NCI-H446 treated with DMSO at 0.1 percent for 48 hours (cell line): ENCODE measurements at regions not wholly inside any gene's neighbourhood (a gene's known extent, or its start where the extent isn't known, plus 50 kb on each side); places are given as distances from the start of the nearest gene placed in this dataset.
"Not testable (repeated sequence)": the region's sequence is repeated elsewhere in the genome, so short reads cannot be mapped to it uniquely, and the experiment has no call there.

Experiments used
- DNase-seq: peaks from one replicate; lab custom pipeline; 2025; lab: John Stamatoyannopoulos, UW

- no peak for DNase-seq
These were observed 391.6 kb upstream of the PROK2 start for GRCh38 chr3:72176537-72177041.

DNA sequence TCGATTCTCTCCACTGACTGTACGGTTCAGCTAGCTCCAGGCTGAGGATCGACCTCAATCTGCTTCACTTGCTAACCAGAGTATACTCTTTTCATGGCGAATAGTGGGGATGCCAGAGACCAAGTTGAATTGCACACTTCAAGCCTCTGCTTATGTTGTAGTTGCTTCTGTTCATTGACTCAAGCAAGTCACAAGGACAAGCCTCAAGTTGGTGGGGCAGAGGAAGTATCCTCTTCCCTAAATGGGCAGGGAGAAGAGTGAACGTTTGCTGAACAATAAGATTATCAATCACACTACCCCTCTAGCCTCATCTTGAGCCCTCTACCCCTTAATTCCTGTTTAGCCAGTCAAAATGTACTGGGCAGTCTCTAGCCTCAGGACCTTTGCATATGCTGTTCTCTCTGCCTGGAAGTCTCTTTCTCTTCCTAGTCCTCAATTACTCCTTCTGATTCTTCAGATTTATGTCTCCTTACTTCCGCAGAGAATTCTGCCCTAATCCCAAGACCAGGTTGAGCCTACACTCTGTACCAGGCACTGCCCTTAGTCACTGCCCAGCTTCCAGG lies 390.4 kb upstream of the PROK2 start:
- DNase-seq: no peak

GRCh38 chr3:72174890-72175289 lies 389.9 kb upstream of the PROK2 start:
- DNase-seq: no peak

GRCh38 chr3:72174040-72174439 lies 389.1 kb upstream of the PROK2 start:
- DNase-seq: no peak

GRCh38 chr3:72171946-72172345 lies 387.0 kb upstream of the PROK2 start:
- no peak for DNase-seq

DNA sequence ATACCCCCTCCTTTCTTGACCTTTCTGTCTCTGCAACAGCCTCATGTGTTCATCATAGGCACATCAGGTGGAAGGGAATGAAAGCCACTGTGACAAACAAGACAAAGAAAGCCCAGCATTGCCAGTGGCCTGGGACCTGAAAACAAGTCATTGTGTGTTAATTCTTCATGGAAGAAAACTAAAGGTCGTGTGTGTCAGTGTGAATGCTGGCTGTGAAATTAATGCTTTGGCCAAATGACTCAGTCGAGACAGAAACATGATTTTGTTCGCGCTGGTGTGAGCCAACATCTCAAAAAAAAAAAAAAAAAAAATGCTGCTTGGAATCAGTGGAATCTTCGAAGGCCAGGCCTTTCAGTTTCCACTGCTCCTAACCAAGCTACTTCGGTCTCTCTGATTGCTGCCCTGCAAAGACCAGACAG lies 386.5 kb upstream of the PROK2 start:
- DNase-seq: no peak

GRCh38 chr3:72169561-72170472 lies 384.9 kb upstream of the PROK2 start:
- no peak for DNase-seq

GRCh38 chr3:72169120-72169519 lies 384.2 kb upstream of the PROK2 start:
- no peak for DNase-seq

DNA sequence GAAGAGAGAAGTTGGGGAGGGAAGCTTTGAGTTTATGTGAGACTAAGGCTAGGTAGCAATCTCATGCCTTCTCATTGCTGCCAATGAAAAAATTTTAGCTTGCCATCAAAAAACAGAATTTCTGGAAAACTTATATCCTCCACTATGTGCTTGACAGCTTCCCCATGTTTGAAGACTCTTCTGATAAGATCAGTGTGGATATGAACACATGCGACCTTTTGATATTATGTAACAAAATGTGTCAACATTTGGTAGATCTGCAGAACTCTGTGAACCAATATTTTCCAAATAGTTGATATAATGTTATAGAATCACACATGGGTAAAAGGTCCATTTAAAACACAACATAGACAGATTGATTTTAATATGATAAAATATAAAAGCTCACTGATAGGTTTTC lies 380.9 kb upstream of the PROK2 start:
- DNase-seq: no peak

- DNase-seq: no peak
These were observed 380.4 kb upstream of the PROK2 start for GRCh38 chr3:72165317-72165716.

- no peak for DNase-seq
These were observed 379.7 kb upstream of the PROK2 start for GRCh38 chr3:72164635-72164978.

- no peak for DNase-seq
These were observed 379.1 kb upstream of the PROK2 start for GRCh38 chr3:72163809-72164634.

GRCh38 chr3:72162649-72163184 lies 377.8 kb upstream of the PROK2 start:
- DNase-seq: no peak

DNA sequence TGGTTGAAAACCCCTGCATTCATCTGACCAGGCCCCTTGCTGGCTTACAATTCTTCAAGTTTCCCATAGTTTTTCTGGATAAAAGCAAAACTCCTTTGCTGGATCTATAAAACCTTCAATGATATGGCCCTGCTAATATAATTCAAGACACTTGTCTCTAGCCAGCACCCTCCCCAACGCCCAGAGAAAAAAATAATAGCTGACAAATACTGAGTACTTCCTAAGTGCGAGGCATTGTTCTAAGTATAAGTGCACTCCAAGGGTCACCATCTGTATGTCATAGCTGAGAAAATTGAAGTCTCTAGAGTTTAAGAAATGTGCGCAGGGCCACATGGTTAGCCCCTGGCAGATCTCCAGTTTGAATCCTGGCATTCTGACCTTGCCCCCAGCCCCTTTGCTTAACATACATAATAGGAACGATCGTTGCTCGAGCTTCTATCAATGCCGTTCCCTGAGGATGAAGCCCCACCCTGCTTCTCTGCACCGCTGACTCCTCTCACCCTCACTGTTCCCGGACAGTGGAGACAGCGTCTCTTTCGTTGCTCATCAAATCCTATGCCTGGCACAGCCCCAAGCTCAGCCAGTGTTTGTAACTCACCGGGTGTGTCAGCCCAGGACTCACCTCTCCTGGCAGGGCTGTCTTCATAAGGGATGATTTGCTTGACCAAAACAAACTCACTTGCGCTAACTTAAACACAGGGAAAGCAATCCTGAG lies 377.1 kb upstream of the PROK2 start:
- no peak for DNase-seq

DNA sequence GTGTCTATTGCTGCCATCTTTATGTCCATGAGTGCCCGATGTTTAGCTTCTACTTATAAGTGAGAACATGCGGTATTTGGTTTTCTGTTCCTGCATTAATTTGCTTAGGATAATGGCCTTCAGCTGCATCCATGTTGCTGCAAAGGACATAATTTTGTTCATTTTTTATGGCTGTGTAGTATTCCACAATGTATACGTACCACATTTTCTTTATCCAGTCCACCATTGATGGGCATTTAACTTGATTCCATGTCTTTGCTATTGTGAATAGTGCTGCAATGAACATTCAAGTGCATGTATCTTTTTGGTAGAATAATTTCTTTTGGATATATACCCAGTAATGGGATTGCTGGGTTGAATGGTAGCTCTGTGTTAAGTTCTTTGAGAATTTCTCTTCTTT lies 376.3 kb upstream of the PROK2 start:
- not testable (repeated sequence) for DNase-seq

- DNase-seq: no peak
These were observed 375.4 kb upstream of the PROK2 start for GRCh38 chr3:72160351-72160750.

GRCh38 chr3:72159487-72159886 lies 374.5 kb upstream of the PROK2 start:
- no peak for DNase-seq

GRCh38 chr3:72158639-72159326 lies 373.8 kb upstream of the PROK2 start:
- no peak for DNase-seq

- no peak for DNase-seq
These were observed 373.0 kb upstream of the PROK2 start for GRCh38 chr3:72157748-72158638.
